HEK293 (cell line): ENCODE measurements at regions not wholly inside any gene's neighbourhood (a gene's known extent, or its start where the extent isn't known, plus 50 kb on each side); places are given as distances from the start of the nearest gene placed in this dataset.

Experiments
- CTCF ChIA-PET: fragments of 350-600 bp; formaldehyde crosslinking; extraction: SDS; loops from one replicate; lab custom pipeline; 2021; ENCODE audit warnings: antibody characterized with exemption; lab: Yijun Ruan, JAX
- POLR2A ChIA-PET: fragments of 300-600 bp; formaldehyde crosslinking; extraction: SDS; loops from one replicate; lab custom pipeline; 2020; ENCODE audit warnings: antibody characterized with exemption, inconsistent platforms; lab: Yijun Ruan, JAX
- H3K27ac ChIP-seq: fragments of 200-500 bp; sonication (Bioruptor generic); 2 replicates; pipeline ENCODE4 v1.5.1; 2014; ENCODE audit warnings: low read depth, low read length, control low read depth, inconsistent platforms; ENCODE audit errors: extremely low read depth
- H3K36me3 ChIP-seq, 2 experiments: fragments of 200-500 bp in 1 of 2; sonication (Bioruptor generic) in 1 of 2; 1 replicate in 1 of 2; 2 replicates in 1 of 2; pipeline ENCODE4 v1.5.1; 2014 to 2017; ENCODE audit warnings: inconsistent platforms in 2 of 2, low read length in 2 of 2; ENCODE audit not compliant: control insufficient read depth in 2 of 2, insufficient read depth in 1 of 2
- H3K4me1 ChIP-seq: fragments of 200-500 bp; sonication (Bioruptor generic); 2 replicates; pipeline ENCODE4 v1.5.1; 2014; ENCODE audit warnings: mild to moderate bottlenecking, low read length, inconsistent platforms; ENCODE audit not compliant: control insufficient read depth, insufficient read depth
- H3K4me3 ChIP-seq: 2 replicates; pipeline ENCODE4 v1.5.1; 2011; ENCODE audit warnings: low read depth, mild to moderate bottlenecking, control low read depth, low read length, moderate library complexity
- H3K9me3 ChIP-seq: fragments of 200-500 bp; sonication (Bioruptor generic); 2 replicates; pipeline ENCODE4 v1.5.1; 2014; ENCODE audit warnings: low read depth, low read length, inconsistent platforms; ENCODE audit not compliant: control insufficient read depth, insufficient read depth
- EGR2 ChIP-seq: fragments of 450-650 bp; formaldehyde crosslinking; IDR thresholded peaks from 2 replicates; pipeline ENCODE4 v1.5.1; 2016; ENCODE audit warnings: low read depth, missing biosample characterization, missing genetic modification characterization
- GFI1B ChIP-seq: fragments of 450-650 bp; formaldehyde crosslinking; IDR thresholded peaks from 2 replicates; pipeline ENCODE4 v1.5.1; 2016; ENCODE audit warnings: missing biosample characterization, missing genetic modification characterization
- IKZF3 ChIP-seq: fragments of 450-650 bp; IDR thresholded peaks from 2 replicates; pipeline ENCODE4 v1.5.0; 2018; ENCODE audit warnings: missing biosample characterization, mild to moderate bottlenecking, missing genetic modification characterization, moderate library complexity
- KLF16 ChIP-seq: fragments of 450-650 bp; formaldehyde crosslinking; IDR thresholded peaks from 2 replicates; pipeline ENCODE4 v1.5.1; 2017; ENCODE audit warnings: missing biosample characterization, missing genetic modification characterization
- MEIS1 ChIP-seq: sonication (generic); formaldehyde crosslinking; IDR thresholded peaks from 2 replicates; pipeline ENCODE4 v1.8.1; 2022; ENCODE audit warnings: missing genetic modification reagents, mild to moderate bottlenecking, borderline replicate concordance
- MZF1 ChIP-seq: fragments of 450-650 bp; formaldehyde crosslinking; IDR thresholded peaks from 2 replicates; pipeline ENCODE4 v1.5.1; 2017; ENCODE audit warnings: missing biosample characterization, missing genetic modification characterization, borderline replicate concordance
- PBX3 ChIP-seq: sonication (generic); formaldehyde crosslinking; IDR thresholded peaks from 2 replicates; pipeline ENCODE4 v1.8.1; 2022; ENCODE audit warnings: mild to moderate bottlenecking, moderate library complexity, missing genetic modification reagents
- REPIN1 ChIP-seq: fragments of 450-650 bp; formaldehyde crosslinking; IDR thresholded peaks from 2 replicates; pipeline ENCODE4 v1.5.1; 2017; ENCODE audit warnings: missing biosample characterization, missing genetic modification characterization, low read depth
- ZBTB1 ChIP-seq: fragments of 450-650 bp; formaldehyde crosslinking; IDR thresholded peaks from 2 replicates; pipeline ENCODE4 v1.5.1; 2016; ENCODE audit warnings: missing biosample characterization, missing genetic modification characterization
- ZFHX2 ChIP-seq: fragments of 450-650 bp; formaldehyde crosslinking; conservative IDR thresholded peaks from 2 replicates; pipeline ENCODE4 v1.5.1; 2016; ENCODE audit warnings: missing biosample characterization, missing genetic modification characterization
- ZFP3 ChIP-seq: fragments of 450-650 bp; formaldehyde crosslinking; IDR thresholded peaks from 2 replicates; pipeline ENCODE4 v1.5.1; 2016; ENCODE audit warnings: low read depth, missing biosample characterization, missing genetic modification characterization
- ZNF184 ChIP-seq: fragments of 450-650 bp; IDR thresholded peaks from 2 replicates; pipeline ENCODE4 v1.5.1; 2018; ENCODE audit warnings: missing biosample characterization, mild to moderate bottlenecking, missing genetic modification characterization
- ZNF211 ChIP-seq: fragments of 450-650 bp; formaldehyde crosslinking; IDR thresholded peaks from 2 replicates; pipeline ENCODE4 v1.5.1; 2016; ENCODE audit warnings: low read depth, missing biosample characterization, missing genetic modification characterization
- ZNF280C ChIP-seq: fragments of 450-650 bp; formaldehyde crosslinking; IDR thresholded peaks from 2 replicates; pipeline ENCODE4 v1.5.1; 2016; ENCODE audit warnings: missing biosample characterization, missing genetic modification characterization
- ZNF433 ChIP-seq: fragments of 450-650 bp; formaldehyde crosslinking; IDR thresholded peaks from 2 replicates; pipeline ENCODE4 v1.5.1; 2016; ENCODE audit warnings: missing biosample characterization, missing genetic modification characterization, low read depth
- ZNF521 ChIP-seq: fragments of 450-650 bp; formaldehyde crosslinking; IDR thresholded peaks from 2 replicates; pipeline ENCODE4 v1.5.1; 2017; ENCODE audit warnings: missing biosample characterization, mild to moderate bottlenecking, missing genetic modification characterization
- ZNF561 ChIP-seq: fragments of 450-650 bp; IDR thresholded peaks from 2 replicates; pipeline ENCODE4 v1.5.1; 2018; ENCODE audit warnings: missing biosample characterization, missing genetic modification characterization, borderline replicate concordance
- ZNF571 ChIP-seq: fragments of 450-650 bp; formaldehyde crosslinking; IDR thresholded peaks from 2 replicates; pipeline ENCODE4 v1.5.0; 2017; ENCODE audit warnings: missing biosample characterization, missing genetic modification characterization
- ZNF596 ChIP-seq: fragments of 450-650 bp; IDR thresholded peaks from 2 replicates; pipeline ENCODE4 v1.5.0; 2018; ENCODE audit warnings: missing biosample characterization, mild to moderate bottlenecking, missing genetic modification characterization, moderate library complexity
- ZNF626 ChIP-seq: fragments of 450-650 bp; sonication (Bioruptor Pico); formaldehyde crosslinking; IDR thresholded peaks from 2 replicates; pipeline ENCODE4 v1.5.1; 2018; ENCODE audit warnings: missing biosample characterization, missing genetic modification characterization, inconsistent platforms
- ZNF629 ChIP-seq: fragments of 450-650 bp; formaldehyde crosslinking; IDR thresholded peaks from 2 replicates; pipeline ENCODE4 v1.5.1; 2017; ENCODE audit warnings: missing biosample characterization, missing genetic modification characterization
- ZNF658 ChIP-seq: fragments of 450-650 bp; formaldehyde crosslinking; IDR thresholded peaks from 2 replicates; pipeline ENCODE4; 2016; ENCODE audit warnings: missing biosample characterization, missing genetic modification characterization
- ZNF747 ChIP-seq: fragments of 450-650 bp; formaldehyde crosslinking; IDR thresholded peaks from 2 replicates; pipeline ENCODE4 v1.5.1; 2016; ENCODE audit warnings: missing biosample characterization, missing genetic modification characterization
- ZSCAN18 ChIP-seq: fragments of 450-650 bp; formaldehyde crosslinking; IDR thresholded peaks from 2 replicates; pipeline ENCODE4 v1.5.1; 2016; ENCODE audit warnings: missing biosample characterization, missing genetic modification characterization
- ZSCAN23 ChIP-seq: fragments of 450-650 bp; formaldehyde crosslinking; IDR thresholded peaks from 2 replicates; pipeline ENCODE4 v1.5.1; 2016; ENCODE audit warnings: missing biosample characterization, missing genetic modification characterization
- TF ChIP-seq, protein P1 (sequence below): fragments of 450-650 bp; formaldehyde crosslinking; IDR thresholded peaks from 2 replicates; pipeline ENCODE4 v1.5.1; 2016; ENCODE audit warnings: missing biosample characterization, missing genetic modification characterization
- TF ChIP-seq, protein P2 (sequence below): fragments of 450-650 bp; formaldehyde crosslinking; IDR thresholded peaks from 2 replicates; pipeline ENCODE4 v1.5.1; 2016; ENCODE audit warnings: missing biosample characterization, missing genetic modification characterization

DNA sequence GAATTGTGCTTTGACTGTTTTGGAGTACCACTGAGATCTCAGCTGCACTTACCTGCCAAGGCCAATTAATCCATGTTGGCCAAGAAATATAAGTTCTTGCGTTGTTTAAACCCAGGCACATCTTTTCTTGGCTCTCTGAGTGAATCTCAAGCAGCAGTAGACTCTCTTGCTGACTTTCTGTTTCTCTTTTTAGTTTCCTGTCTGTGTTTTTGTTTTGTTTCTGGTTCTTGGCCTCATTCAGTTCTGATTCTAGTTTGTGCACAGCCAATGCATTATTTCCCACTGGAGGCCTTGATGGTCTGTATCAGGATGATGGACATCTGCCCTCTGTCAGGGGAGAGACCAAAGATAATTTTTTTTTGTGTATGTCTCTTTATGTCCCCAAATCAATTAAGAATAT is 379.4 kb downstream of the CDH2 start:
- POLR2A ChIA-PET = no interaction called here
- CTCF ChIA-PET = no interaction called here
- no peak overlapping the region for H3K27ac ChIP-seq
- H3K4me1 ChIP-seq = no peaks in the 10 kb centered on the region
- H3K9me3 ChIP-seq = no peaks in the 10 kb centered on the region
- TF ChIP-seq EGR2 (tag by site-specific recombination) = no peak
- TF ChIP-seq MEIS1 (CRISPR knock-in tag) = no peak
- no peak for TF ChIP-seq ZNF211
- TF ChIP-seq ZNF596 (tag by site-specific recombination) = no peak
- no peak for TF ChIP-seq KLF16
- TF ChIP-seq ZNF280C (tag by site-specific recombination) = no peak
- TF ChIP-seq ZNF629 = no peak
- no peak for TF ChIP-seq GFI1B
- no peak for TF ChIP-seq ZSCAN23
- no peak for TF ChIP-seq PBX3 (CRISPR knock-in tag)
- no peak for TF ChIP-seq ZNF658 (tag by site-specific recombination)
- no peak for TF ChIP-seq ZBTB1 (tag by site-specific recombination)
- TF ChIP-seq ZSCAN18 (tag by site-specific recombination) = no peak
- no peak overlapping the region for H3K4me3 ChIP-seq
- H3K36me3 ChIP-seq = no peaks in the 10 kb centered on the region

GRCh38 chr18:27794181-27794926 is 382.6 kb downstream of the CDH2 start:
- Histone ChIP-seq H3K36me3 (no peaks in the 10 kb centered on the region), H3K4me3 (no peak overlapping the region), H3K27ac (no peak overlapping the region), H3K9me3 (no peaks in the 10 kb centered on the region), H3K4me1 (no peaks in the 10 kb centered on the region)
- ChIA-PET POLR2A (no interaction called here), CTCF (interaction anchor here (0.6 to 1.7 kb wide), 2 partner anchors 44 to 45 kb away, joined by 3 read pairs; no protein-coding TSS in a partner anchor)
- TF ChIP-seq IKZF3 (tag by site-specific recombination) = no peak
- TF ChIP-seq ZFHX2 (tag by site-specific recombination) = peak; percentile 90
- TF ChIP-seq ZNF571 (tag by site-specific recombination) = no peak
- TF ChIP-seq ZNF184 (tag by site-specific recombination) = no peak
- no peak for TF ChIP-seq ZNF521 (tag by site-specific recombination)
- no peak for TF ChIP-seq REPIN1 (tag by site-specific recombination)
- TF ChIP-seq ZNF747 (tag by site-specific recombination) = no peak
- TF ChIP-seq ZNF626 (tag by site-specific recombination) = no peak
- no peak for TF ChIP-seq ZNF433
- TF ChIP-seq ZFP3 (tag by site-specific recombination) = no peak
- peak; percentile 84 for TF ChIP-seq EGR2 (tag by site-specific recombination)
- TF ChIP-seq MZF1 (tag by site-specific recombination) = no peak
- TF ChIP-seq, protein P1, sequence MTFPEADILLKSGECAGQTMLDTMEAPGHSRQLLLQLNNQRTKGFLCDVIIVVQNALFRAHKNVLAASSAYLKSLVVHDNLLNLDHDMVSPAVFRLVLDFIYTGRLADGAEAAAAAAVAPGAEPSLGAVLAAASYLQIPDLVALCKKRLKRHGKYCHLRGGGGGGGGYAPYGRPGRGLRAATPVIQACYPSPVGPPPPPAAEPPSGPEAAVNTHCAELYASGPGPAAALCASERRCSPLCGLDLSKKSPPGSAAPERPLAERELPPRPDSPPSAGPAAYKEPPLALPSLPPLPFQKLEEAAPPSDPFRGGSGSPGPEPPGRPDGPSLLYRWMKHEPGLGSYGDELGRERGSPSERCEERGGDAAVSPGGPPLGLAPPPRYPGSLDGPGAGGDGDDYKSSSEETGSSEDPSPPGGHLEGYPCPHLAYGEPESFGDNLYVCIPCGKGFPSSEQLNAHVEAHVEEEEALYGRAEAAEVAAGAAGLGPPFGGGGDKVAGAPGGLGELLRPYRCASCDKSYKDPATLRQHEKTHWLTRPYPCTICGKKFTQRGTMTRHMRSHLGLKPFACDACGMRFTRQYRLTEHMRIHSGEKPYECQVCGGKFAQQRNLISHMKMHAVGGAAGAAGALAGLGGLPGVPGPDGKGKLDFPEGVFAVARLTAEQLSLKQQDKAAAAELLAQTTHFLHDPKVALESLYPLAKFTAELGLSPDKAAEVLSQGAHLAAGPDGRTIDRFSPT = no peak
- TF ChIP-seq ZNF561 = no peak
- TF ChIP-seq, protein P2, sequence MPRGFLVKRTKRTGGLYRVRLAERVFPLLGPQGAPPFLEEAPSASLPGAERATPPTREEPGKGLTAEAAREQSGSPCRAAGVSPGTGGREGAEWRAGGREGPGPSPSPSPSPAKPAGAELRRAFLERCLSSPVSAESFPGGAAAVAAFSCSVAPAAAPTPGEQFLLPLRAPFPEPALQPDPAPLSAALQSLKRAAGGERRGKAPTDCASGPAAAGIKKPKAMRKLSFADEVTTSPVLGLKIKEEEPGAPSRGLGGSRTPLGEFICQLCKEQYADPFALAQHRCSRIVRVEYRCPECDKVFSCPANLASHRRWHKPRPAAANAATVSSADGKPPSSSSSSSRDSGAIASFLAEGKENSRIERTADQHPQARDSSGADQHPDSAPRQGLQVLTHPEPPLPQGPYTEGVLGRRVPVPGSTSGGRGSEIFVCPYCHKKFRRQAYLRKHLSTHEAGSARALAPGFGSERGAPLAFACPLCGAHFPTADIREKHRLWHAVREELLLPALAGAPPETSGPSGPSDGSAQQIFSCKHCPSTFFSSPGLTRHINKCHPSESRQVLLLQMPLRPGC (tag by site-specific recombination) = no peak
